HEK293 (cell line): ENCODE measurements at regions not wholly inside any gene's neighbourhood (a gene's known extent, or its start where the extent isn't known, plus 50 kb on each side); places are given as distances from the start of the nearest gene placed in this dataset.

ENCODE experiments used
- CTCF ChIA-PET: fragments of 350-600 bp; formaldehyde crosslinking; extraction: SDS; loops from one replicate; lab custom pipeline; 2021; ENCODE audit warnings: antibody characterized with exemption; lab: Yijun Ruan, JAX
- POLR2A ChIA-PET: fragments of 300-600 bp; formaldehyde crosslinking; extraction: SDS; loops from one replicate; lab custom pipeline; 2020; ENCODE audit warnings: antibody characterized with exemption, inconsistent platforms; lab: Yijun Ruan, JAX
- H3K27ac ChIP-seq: fragments of 200-500 bp; sonication (Bioruptor generic); 2 replicates; pipeline ENCODE4 v1.5.1; 2014; ENCODE audit warnings: low read depth, low read length, control low read depth, inconsistent platforms; ENCODE audit errors: extremely low read depth
- H3K36me3 ChIP-seq, 2 experiments: fragments of 200-500 bp in 1 of 2; sonication (Bioruptor generic) in 1 of 2; 1 replicate in 1 of 2; 2 replicates in 1 of 2; pipeline ENCODE4 v1.5.1; 2014 to 2017; ENCODE audit warnings: inconsistent platforms in 2 of 2, low read length in 2 of 2; ENCODE audit not compliant: control insufficient read depth in 2 of 2, insufficient read depth in 1 of 2
- H3K4me1 ChIP-seq: fragments of 200-500 bp; sonication (Bioruptor generic); 2 replicates; pipeline ENCODE4 v1.5.1; 2014; ENCODE audit warnings: mild to moderate bottlenecking, low read length, inconsistent platforms; ENCODE audit not compliant: control insufficient read depth, insufficient read depth
- H3K4me3 ChIP-seq: 2 replicates; pipeline ENCODE4 v1.5.1; 2011; ENCODE audit warnings: low read depth, mild to moderate bottlenecking, control low read depth, low read length, moderate library complexity
- H3K9me3 ChIP-seq: fragments of 200-500 bp; sonication (Bioruptor generic); 2 replicates; pipeline ENCODE4 v1.5.1; 2014; ENCODE audit warnings: low read depth, low read length, inconsistent platforms; ENCODE audit not compliant: control insufficient read depth, insufficient read depth
- HOXD13 ChIP-seq: sonication (generic); formaldehyde crosslinking; IDR thresholded peaks from 2 replicates; pipeline ENCODE4 v1.8.0; 2022; ENCODE audit warnings: missing genetic modification reagents, borderline replicate concordance
- KLF8 ChIP-seq: fragments of 450-650 bp; formaldehyde crosslinking; IDR thresholded peaks from 2 replicates; pipeline ENCODE4 v1.5.1; 2016; ENCODE audit warnings: missing biosample characterization, missing genetic modification characterization
- OSR2 ChIP-seq: fragments of 450-650 bp; formaldehyde crosslinking; IDR thresholded peaks from 2 replicates; pipeline ENCODE4 v1.5.1; 2016; ENCODE audit warnings: missing biosample characterization, missing genetic modification characterization
- ZBTB11 ChIP-seq: fragments of 450-650 bp; formaldehyde crosslinking; conservative IDR thresholded peaks from 2 replicates; pipeline ENCODE4 v1.5.1; 2016; ENCODE audit warnings: low read depth, missing biosample characterization, missing genetic modification characterization
- ZFHX2 ChIP-seq: fragments of 450-650 bp; formaldehyde crosslinking; conservative IDR thresholded peaks from 2 replicates; pipeline ENCODE4 v1.5.1; 2016; ENCODE audit warnings: missing biosample characterization, missing genetic modification characterization
- ZNF114 ChIP-seq: fragments of 450-650 bp; formaldehyde crosslinking; IDR thresholded peaks from 2 replicates; pipeline ENCODE4 v1.5.0; 2017; ENCODE audit warnings: missing biosample characterization, missing genetic modification characterization
- ZNF132 ChIP-seq: fragments of 450-650 bp; formaldehyde crosslinking; IDR thresholded peaks from 2 replicates; pipeline ENCODE4 v1.5.1; 2017; ENCODE audit warnings: missing biosample characterization, missing genetic modification characterization, borderline replicate concordance
- ZNF18 ChIP-seq: fragments of 450-650 bp; formaldehyde crosslinking; IDR thresholded peaks from 2 replicates; pipeline ENCODE4 v1.5.1; 2016; ENCODE audit warnings: missing biosample characterization, missing genetic modification characterization
- ZNF2 ChIP-seq: fragments of 450-650 bp; formaldehyde crosslinking; IDR thresholded peaks from 2 replicates; pipeline ENCODE4 v1.5.1; 2016; ENCODE audit warnings: missing biosample characterization, missing genetic modification characterization
- ZNF211 ChIP-seq: fragments of 450-650 bp; formaldehyde crosslinking; IDR thresholded peaks from 2 replicates; pipeline ENCODE4 v1.5.1; 2016; ENCODE audit warnings: low read depth, missing biosample characterization, missing genetic modification characterization
- ZNF274 ChIP-seq, 2 experiments: fragments of 200-500 bp in 1 of 2; fragments of 450-650 bp in 1 of 2; sonication (Bioruptor generic) in 1 of 2; formaldehyde crosslinking in 1 of 2; IDR thresholded peaks; 2 replicates each; pipeline versions ENCODE4 v1.5.1 to v1.6.1; 2014 to 2016; ENCODE audit warnings: borderline replicate concordance in 1 of 2, inconsistent platforms in 1 of 2, low read length in 1 of 2, missing biosample characterization in 1 of 2, missing genetic modification characterization in 1 of 2
- ZNF324 ChIP-seq: fragments of 450-650 bp; formaldehyde crosslinking; IDR thresholded peaks from 2 replicates; pipeline ENCODE4 v1.5.1; 2016; ENCODE audit warnings: missing biosample characterization, missing genetic modification characterization
- ZNF350 ChIP-seq: fragments of 450-650 bp; formaldehyde crosslinking; IDR thresholded peaks from 2 replicates; pipeline ENCODE4 v1.5.0; 2017; ENCODE audit warnings: missing biosample characterization, mild to moderate bottlenecking, missing genetic modification characterization
- ZNF391 ChIP-seq: fragments of 450-650 bp; formaldehyde crosslinking; IDR thresholded peaks from 2 replicates; pipeline ENCODE4 v1.5.1; 2016; ENCODE audit warnings: low read depth, missing biosample characterization, missing genetic modification characterization, borderline replicate concordance
- ZNF398 ChIP-seq: fragments of 450-650 bp; formaldehyde crosslinking; IDR thresholded peaks from 2 replicates; pipeline ENCODE4 v1.5.1; 2017; ENCODE audit warnings: missing biosample characterization, missing genetic modification characterization
- ZNF433 ChIP-seq: fragments of 450-650 bp; formaldehyde crosslinking; IDR thresholded peaks from 2 replicates; pipeline ENCODE4 v1.5.1; 2016; ENCODE audit warnings: missing biosample characterization, missing genetic modification characterization, low read depth
- ZNF48 ChIP-seq: fragments of 450-650 bp; formaldehyde crosslinking; IDR thresholded peaks from 2 replicates; pipeline ENCODE4 v1.5.1; 2016; ENCODE audit warnings: missing biosample characterization, missing genetic modification characterization
- ZNF514 ChIP-seq: fragments of 450-650 bp; formaldehyde crosslinking; IDR thresholded peaks from 2 replicates; pipeline ENCODE4 v1.5.1; 2016; ENCODE audit warnings: missing biosample characterization, missing genetic modification characterization
- ZNF529 ChIP-seq: fragments of 450-650 bp; formaldehyde crosslinking; IDR thresholded peaks from 2 replicates; pipeline ENCODE4 v1.5.1; 2017; ENCODE audit warnings: missing genetic modification characterization, missing biosample characterization; ENCODE audit not compliant: insufficient replicate concordance
- ZNF639 ChIP-seq: fragments of 450-650 bp; formaldehyde crosslinking; IDR thresholded peaks from 2 replicates; pipeline ENCODE4 v1.5.1; 2016; ENCODE audit warnings: missing biosample characterization, missing genetic modification characterization
- ZNF768 ChIP-seq: fragments of 450-650 bp; formaldehyde crosslinking; IDR thresholded peaks from 2 replicates; pipeline ENCODE4 v1.5.1; 2018; ENCODE audit warnings: missing biosample characterization, mild to moderate bottlenecking, missing genetic modification characterization
- ZSCAN4 ChIP-seq: fragments of 450-650 bp; formaldehyde crosslinking; IDR thresholded peaks from 2 replicates; pipeline ENCODE4 v1.5.1; 2017; ENCODE audit warnings: missing biosample characterization, missing genetic modification characterization
- TF ChIP-seq, protein P1 (sequence below): fragments of 450-650 bp; formaldehyde crosslinking; IDR thresholded peaks from 2 replicates; pipeline ENCODE4 v1.5.1; 2016; ENCODE audit warnings: missing biosample characterization, missing genetic modification characterization

- ChIA-PET CTCF (interaction anchor here (0.5 to 0.7 kb wide), 2 partner anchors 40 to 833 kb away, joined by 3 to 5 read pairs; no protein-coding TSS in a partner anchor), POLR2A (no interaction called here)
- no peaks in the 10 kb centered on the region for H3K9me3 ChIP-seq
- H3K4me3 ChIP-seq = no peak overlapping the region
- no peak overlapping the region for H3K27ac ChIP-seq
- no peaks in the 10 kb centered on the region for H3K36me3 ChIP-seq
- TF ChIP-seq ZNF48 (tag by site-specific recombination) (no peak), ZNF132 (tag by site-specific recombination) (no peak), ZNF274 (IDR thresholded peaks at IDR 0.05; ENCODE audit: low read length) (no peak), ZNF274 (tag by site-specific recombination; IDR thresholded peaks at IDR 0.05; ENCODE audit: borderline replicate concordance) (no peak), ZNF114 (tag by site-specific recombination) (no peak), ZNF529 (tag by site-specific recombination) (no peak), ZNF639 (tag by site-specific recombination) (no peak), ZNF18 (no peak), ZBTB11 (tag by site-specific recombination) (no peak), ZNF2 (tag by site-specific recombination) (no peak), ZNF391 (tag by site-specific recombination) (no peak), ZNF350 (no peak), ZNF433 (no peak), ZNF398 (tag by site-specific recombination) (no peak), ZNF324 (no peak), KLF8 (tag by site-specific recombination) (no peak), ZNF768 (no peak)
- TF ChIP-seq, all 188 proteins: peak for 0
- H3K4me1 ChIP-seq = no peaks in the 10 kb centered on the region
Observed at GRCh38 chr9:105921057-105921726, 226.9 kb downstream of the TMEM38B start.

GRCh38 chr9:105928416-105928815 is 234.1 kb downstream of the TMEM38B start:
- no peak overlapping the region for H3K4me3 ChIP-seq
- CTCF ChIA-PET = no interaction called here
- TF ChIP-seq ZNF639 (tag by site-specific recombination) (no peak), OSR2 (tag by site-specific recombination) (no peak), HOXD13 (no peak), ZNF514 (tag by site-specific recombination) (no peak), ZFHX2 (tag by site-specific recombination) (no peak), ZNF211 (no peak), ZSCAN4 (tag by site-specific recombination) (no peak)
- TF ChIP-seq, protein P1, sequence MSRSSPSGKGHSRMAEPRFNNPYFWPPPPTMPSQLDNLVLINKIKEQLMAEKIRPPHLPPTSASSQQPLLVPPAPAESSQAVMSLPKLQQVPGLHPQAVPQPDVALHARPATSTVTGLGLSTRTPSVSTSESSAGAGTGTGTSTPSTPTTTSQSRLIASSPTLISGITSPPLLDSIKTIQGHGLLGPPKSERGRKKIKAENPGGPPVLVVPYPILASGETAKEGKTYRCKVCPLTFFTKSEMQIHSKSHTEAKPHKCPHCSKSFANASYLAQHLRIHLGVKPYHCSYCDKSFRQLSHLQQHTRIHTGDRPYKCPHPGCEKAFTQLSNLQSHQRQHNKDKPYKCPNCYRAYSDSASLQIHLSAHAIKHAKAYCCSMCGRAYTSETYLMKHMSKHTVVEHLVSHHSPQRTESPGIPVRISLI (tag by site-specific recombination) = no peak

More at GRCh38 chr9:105928416-105928815, 234.1 kb downstream of the TMEM38B start:
- H3K36me3 ChIP-seq = no peaks in the 10 kb centered on the region
- no peak overlapping the region for H3K27ac ChIP-seq
- POLR2A ChIA-PET = no interaction called here
- H3K9me3 ChIP-seq = no peaks in the 10 kb centered on the region
- H3K4me1 ChIP-seq = no peaks in the 10 kb centered on the region
